Activated T-cell treated with anti-CD3 and anti-CD28 coated beads, Interleukin-2, amount 50 U/mL, for 48 hours (primary cell): ENCODE measurements at regions not wholly inside any gene's neighbourhood (a gene's known extent, or its start where the extent isn't known, plus 50 kb on each side); places are given as distances from the start of the nearest gene placed in this dataset.

Source experiments
- DNase-seq, 2 experiments: peaks; one replicate each; pipeline ENCODE4 v3.0.0-alpha.2; 2020

- no peak for DNase-seq
Observed at GRCh38 chr2:123051136-123051535, 974.0 kb upstream of the CNTNAP5 start.

GRCh38 chr2:123061534-123061933 is 963.6 kb upstream of the CNTNAP5 start:
- DNase-seq = no peak

DNA sequence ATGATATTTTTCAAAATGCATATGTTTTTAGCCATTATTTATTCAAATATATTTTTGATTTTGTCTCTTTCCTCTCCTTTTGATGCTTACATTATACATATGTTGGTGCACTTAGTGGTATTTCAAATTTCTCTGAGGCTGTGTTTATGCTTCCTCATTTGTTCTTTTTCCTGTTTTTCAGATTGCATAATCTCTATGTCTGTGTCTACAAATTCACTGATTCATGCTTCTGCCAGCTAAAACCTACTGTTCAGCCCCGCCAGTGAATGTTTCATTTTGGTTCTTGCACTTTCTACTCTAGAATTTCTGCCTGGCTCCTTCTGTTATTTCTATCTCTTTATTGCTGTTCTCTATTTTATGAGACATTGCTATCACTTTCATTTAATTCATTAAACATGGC is 951.7 kb upstream of the CNTNAP5 start:
- DNase-seq = no peak

- DNase-seq = no peak
Observed at GRCh38 chr2:123073956-123074355, 951.1 kb upstream of the CNTNAP5 start.

- no peak for DNase-seq
Observed at GRCh38 chr2:123077101-123077500, 948.0 kb upstream of the CNTNAP5 start.

- DNase-seq = no peak
Observed at GRCh38 chr2:123080331-123080730, 944.8 kb upstream of the CNTNAP5 start.

DNA sequence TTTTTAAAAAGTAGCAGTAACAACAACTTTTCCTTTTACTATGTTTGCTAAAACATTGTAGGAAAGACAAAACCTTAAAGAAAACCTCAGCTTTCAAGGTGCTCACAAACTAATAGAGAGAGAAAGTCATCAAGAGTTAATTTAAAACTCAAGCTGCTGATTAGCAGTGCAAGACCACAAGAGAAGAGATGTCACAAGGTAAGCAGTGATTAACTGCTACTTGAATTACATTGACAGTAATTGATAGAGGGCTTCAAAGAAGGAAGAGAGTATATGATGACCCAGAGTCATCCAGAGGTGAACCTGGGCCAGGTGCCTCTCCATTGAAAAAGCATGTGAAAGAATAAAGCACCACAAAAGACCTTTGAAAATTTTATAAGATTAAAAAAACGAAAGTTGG is 939.6 kb upstream of the CNTNAP5 start:
- DNase-seq = no peak

GRCh38 chr2:123086613-123087385 is 938.3 kb upstream of the CNTNAP5 start:
- DNase-seq = no peak

DNA sequence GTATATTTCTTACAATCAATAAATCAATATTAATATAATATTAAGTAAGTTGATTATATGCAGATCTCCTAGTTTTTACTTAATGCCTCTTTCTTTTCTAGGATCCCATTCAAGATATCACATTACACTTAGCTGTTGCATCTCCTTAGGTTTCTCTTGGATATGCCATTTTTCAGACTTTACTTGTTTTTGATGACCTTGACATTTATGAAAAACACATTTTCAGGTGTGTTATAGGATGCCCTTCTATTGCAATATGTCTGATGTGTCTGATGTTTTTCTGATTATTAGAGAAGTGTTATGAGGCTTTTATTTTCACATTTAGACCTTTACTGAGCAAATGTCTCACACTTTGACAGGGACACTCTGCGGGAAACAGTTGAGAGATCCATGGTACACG is 933.6 kb upstream of the CNTNAP5 start:
- no peak for DNase-seq

GRCh38 chr2:123093199-123093598 is 931.9 kb upstream of the CNTNAP5 start:
- DNase-seq = no peak

DNA sequence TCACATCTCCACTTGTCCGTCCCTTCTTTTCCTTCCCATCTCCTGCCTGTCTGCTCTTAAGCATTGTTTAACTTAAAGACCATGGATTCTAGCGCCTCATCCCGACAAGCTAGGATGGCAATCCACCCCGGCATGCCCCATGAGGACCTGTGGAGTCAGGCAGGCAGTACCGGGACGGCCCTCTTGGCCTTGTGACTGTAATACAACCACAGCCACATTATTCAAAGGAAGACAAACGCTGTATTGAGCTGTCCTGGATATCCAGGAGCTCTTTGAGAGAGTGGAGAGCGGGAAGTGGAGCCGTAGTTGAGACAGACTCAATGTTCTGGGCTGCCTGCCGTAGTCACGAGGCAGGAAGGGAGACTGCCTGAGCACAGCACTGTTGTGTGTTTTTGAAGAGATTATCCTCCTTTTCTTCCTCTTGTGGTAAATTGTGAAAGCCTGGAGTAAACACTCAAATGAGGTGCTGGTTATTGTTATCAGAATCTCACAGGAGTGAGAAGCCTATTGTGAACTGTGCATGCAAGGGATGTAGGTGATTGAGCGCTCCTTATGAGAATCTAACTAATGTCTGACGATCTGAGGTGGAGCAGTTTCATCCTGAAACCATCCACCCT is 929.8 kb upstream of the CNTNAP5 start:
- no peak for DNase-seq

GRCh38 chr2:123098619-123099018 is 926.5 kb upstream of the CNTNAP5 start:
- no peak for DNase-seq

GRCh38 chr2:123101434-123101833 is 923.7 kb upstream of the CNTNAP5 start:
- DNase-seq = no peak

DNA sequence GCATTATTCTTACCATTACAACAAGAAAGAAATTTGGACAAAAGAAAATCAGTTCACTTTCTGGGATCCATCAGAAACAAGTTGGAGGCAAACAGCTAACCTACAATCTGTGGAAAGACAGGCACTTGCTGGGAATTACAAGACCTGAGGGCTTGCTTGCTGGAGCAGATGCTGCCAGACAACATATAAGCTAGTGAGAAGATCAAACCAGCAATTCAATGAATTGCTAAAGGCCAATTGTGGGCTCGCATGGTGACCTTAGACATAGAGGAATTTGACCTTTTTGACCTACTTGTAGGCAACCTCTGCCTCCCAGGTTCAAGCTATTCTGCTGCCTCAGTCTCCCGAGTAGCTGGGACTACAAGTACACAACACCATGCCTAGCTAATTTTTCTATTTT is 921.2 kb upstream of the CNTNAP5 start:
- no peak for DNase-seq

DNA sequence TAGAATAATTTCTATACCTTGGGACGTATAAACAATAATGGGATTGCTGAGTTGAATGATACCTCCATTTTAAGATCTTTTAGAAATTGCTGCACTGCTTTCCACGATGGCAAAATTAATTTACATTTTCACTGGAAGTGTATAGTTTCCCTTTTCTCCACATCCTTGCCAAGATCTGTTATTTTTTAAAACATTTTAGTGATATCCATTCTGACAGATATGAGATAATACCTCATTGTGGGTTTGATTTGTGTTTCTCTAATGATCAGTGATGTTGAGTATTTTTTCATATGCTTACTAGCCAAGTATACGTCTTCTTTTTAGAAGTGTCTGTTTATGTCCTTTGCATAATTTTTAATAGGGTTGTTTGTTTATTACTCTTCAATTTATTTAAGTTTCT is 908.5 kb upstream of the CNTNAP5 start:
- DNase-seq = no peak

DNA sequence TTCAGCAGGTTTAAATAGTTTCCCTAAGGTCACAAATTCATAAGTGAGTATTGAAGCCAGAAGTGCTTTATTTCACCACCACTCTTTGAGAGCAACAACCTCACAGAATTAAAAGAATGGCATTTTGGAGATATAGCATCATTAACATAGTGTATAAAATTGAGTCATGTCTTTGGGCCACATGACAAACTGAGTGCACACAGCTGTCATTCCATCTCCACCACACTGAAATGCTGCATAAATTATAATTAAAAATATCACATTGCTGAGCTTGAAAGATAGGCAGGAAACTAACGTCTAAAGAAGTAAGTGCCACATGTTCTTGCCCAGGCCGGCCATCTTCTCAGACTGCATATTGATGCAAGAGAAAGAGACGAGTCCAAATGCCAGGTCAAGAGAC is 897.9 kb upstream of the CNTNAP5 start:
- no peak for DNase-seq

- DNase-seq = no peak
Observed at GRCh38 chr2:123128951-123129350, 896.1 kb upstream of the CNTNAP5 start.

GRCh38 chr2:123136419-123136818 is 888.7 kb upstream of the CNTNAP5 start:
- no peak for DNase-seq

GRCh38 chr2:123144082-123144481 is 881.0 kb upstream of the CNTNAP5 start:
- DNase-seq = no peak

DNA sequence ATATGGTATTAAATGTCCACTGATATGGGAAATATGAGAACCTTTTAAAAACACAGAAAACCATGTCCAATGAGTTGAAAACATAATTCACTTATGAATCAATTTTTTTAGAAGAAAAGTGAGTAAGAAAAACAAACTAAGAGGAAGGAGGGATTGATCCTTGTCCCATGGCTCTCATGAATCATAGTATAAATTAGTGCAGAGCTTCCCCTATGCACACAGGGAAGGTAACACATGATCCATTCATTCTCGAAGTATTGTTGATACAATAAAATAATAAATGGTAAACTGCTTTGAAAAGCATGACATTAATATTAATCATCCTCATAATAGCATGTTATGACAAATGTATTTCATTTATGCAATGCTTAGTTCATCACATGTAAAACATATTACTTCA is 872.0 kb upstream of the CNTNAP5 start:
- no peak for DNase-seq

DNA sequence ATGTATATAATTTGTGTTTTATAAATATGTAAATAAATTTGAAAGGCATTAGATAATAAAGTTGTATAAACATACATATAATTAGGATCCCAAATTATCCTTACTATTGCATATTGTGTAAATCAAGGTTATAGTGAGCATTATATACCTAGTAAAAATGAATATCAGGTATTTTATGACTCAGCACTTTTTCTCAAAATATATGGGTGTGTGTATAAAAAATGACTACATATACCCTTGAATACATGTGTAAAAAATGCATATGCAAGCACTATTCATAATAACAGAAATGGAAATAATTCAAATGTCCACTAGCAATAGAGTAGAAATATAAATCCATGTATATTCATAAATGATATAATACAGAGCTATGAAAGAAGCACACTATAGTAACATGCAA is 870.9 kb upstream of the CNTNAP5 start:
- DNase-seq = no peak

- no peak for DNase-seq
Observed at GRCh38 chr2:123157016-123157415, 868.1 kb upstream of the CNTNAP5 start.

- DNase-seq = no peak
Observed at GRCh38 chr2:123162400-123163016, 862.6 kb upstream of the CNTNAP5 start.

DNA sequence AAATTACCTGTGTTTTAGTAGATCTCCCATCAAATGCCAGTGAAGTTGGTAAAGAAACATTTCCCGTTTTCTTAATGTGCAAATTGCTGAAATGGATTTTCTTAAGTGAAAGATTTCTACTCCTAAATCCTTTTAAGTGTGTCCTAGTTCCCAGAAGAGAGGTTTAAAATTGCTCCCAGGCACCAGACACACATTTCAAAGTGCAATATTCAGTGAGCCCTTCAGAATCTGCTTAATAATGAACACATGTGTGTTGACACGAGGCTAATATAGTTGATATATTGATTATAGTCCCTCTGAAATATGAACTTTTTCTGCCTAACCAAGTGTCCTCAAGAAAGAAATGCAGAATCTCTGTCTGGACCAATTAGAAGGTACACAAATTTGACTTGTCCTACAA is 861.7 kb upstream of the CNTNAP5 start:
- no peak for DNase-seq
